HG02763 (cell line): ENCODE measurements at regions not wholly inside any gene's neighbourhood (a gene's known extent, or its start where the extent isn't known, plus 50 kb on each side); places are given as distances from the start of the nearest gene placed in this dataset.

ENCODE experiments used
- ATAC-seq: cut with Tn5 transposase; IDR thresholded peaks from one replicate; pipeline ENCODE4 v1.9.1; 2021; ENCODE audit warnings: mild to moderate bottlenecking, moderate library complexity; ENCODE audit not compliant: unreplicated experiment

DNA sequence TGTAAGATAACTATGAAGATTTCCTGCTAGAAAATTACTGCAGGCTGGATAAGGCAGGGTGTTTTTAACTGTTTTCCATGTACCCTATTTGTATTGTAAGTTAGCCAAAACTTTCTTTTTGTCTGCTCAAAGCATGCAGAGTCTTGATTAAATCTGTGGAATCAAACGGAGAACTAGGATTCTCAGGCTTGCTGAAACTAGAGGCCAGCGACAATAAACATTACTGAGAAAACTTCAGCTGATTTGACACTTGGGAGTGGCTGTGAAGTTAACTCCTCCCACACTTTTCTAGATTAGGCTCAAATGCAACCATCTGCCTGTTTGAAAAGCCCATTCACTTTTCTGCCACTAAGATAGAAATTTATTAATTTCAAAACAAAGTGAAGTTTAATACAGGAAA, 153.2 kb upstream of the FRMD4B start:
- no peak for ATAC-seq

DNA sequence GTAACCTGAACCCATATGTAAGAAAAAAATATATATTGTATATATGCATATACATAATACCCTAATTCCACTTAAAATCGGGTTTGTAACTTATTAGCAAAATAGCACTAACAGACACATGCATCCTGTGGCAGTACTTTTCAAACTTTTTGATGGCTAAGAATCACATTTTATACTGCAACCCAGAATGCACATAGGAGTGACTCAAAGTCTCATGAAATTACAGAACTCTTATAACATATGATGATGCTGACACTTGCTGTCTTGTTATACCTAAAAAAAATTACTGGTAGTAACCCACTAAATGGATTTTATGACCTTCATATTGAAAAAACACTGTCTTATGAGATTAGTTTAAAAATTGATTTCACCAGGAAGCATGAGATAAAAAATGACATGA, 152.4 kb upstream of the FRMD4B start:
- no peak for ATAC-seq

DNA sequence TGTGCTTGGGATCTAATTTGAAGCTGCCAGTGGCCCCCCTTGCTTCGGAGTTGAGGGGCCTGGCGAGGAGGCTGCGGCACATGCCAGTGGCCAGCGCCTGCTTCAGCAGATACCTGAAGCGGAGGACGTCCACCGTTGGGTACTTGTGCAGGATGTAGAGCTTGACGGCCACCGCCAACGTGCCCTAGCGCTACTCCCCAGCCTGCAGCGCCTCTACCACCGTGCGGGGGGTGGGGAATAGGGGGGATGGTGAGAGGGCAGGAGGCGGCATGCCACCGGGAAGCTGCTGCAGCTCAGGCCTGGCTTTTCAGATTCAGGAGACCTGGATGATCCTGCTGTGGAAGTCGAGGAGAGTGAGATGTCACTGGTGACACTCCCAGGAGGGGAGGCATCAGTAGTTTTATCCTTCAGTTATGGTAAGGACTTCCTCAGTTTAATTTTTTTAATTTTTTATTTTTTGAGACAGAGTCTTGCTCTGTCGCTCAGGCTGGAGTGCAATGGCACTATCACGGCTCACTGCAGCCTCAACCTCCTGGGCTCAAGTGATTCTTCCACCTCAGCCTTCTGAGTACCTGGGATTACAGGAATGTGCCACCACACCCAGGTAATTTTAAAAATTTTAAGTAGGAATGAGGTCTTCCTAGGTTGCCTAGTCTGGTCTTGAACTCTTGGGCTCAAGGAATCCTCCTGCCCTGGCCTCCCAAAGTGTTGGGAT, 150.6 kb upstream of the FRMD4B start:
- ATAC-seq: no peak

DNA sequence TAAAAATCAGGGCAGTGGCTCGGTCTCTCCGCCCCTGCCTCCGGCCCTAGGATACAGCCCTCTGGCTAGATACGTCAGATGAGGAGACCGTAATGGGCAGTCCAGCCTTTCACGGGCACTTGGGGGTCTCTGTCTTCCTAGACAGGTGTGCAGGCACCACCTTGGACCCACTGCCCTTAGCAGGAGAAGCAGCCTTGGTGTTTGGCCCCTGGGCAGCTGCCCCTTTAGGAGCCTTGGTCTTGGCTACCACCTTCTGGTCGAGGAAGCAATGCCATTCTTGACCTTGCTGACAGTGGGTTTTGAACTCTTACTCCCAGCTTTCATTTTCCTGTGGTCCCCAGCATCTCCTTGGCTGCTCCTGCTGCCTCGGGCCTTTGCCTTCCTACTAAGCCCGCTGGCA, 149.7 kb upstream of the FRMD4B start:
- no peak for ATAC-seq

DNA sequence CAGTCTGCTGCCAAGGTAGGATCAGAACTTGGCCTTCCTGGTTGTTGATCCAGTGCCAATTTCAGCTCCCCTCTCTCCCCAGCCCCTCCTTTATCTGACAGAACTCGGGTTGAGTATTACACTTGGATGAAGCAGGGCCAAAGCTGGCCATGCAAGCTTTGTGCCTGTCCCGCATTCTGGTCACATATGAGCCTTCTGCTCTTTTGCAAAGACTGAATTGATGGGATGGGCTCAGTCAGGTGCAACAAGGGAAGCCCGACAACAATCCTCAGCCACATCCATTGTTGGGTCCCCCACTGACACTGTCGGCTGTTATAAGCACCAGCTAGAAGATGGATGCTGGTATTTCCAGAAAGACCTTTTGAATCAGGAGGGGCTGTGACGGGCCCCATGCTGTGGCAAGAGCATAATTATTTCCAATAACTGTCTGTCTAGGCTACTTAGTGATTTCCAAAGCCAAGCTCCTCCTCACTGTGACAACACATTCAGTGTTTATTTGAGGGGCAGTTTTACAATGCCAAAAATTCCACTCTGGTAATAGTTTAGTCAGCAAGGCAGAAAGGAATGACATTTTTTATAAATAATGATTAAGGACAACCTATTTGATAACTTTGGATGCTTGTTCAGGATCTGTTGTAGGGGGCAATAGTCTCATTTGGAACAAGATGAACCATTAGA, 146.8 kb upstream of the FRMD4B start:
- ATAC-seq: no peak

DNA sequence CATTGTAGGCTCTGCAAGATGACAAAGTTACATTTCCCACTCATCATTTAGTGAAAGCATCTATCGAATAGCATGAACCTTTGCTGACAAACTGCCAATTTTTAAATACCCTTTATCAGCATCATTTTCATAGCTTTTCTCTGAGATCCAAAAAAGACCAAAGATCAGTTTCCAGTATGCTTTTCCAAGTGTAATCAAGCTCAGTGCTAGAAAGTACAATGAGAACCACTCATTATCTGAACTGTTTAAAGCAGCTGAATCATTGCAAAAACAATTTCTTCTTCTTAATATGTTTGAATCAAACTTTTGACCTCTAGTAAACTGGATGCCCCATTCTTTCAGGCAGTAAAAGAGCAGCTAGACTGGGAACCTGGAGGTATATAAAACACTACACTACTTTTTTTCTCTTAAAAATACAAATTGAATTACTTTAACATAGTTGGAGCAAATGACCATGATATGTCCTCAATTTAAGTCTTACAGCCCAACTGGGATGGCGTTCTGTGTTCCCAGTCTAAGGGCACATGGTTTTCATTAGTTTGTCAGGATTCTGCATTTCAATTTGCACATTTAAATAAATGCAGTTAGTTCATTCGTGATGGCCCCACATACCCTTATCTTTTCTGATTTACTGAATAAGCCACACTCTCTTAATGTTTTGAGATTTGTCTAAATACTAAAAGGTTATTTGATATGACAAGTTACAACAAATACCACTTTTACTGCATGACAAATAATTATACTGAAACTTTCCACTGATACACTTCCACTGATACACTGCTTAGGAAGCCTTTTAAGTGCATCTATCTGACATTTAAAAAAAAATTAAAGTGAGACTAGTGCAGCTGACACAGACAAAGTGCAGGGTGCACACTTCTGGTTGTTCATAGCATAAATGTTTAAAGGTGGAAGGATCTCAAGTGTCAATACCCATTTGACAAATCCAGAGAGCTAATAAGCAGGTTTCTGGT, 146.0 kb upstream of the FRMD4B start:
- ATAC-seq: no peak

DNA sequence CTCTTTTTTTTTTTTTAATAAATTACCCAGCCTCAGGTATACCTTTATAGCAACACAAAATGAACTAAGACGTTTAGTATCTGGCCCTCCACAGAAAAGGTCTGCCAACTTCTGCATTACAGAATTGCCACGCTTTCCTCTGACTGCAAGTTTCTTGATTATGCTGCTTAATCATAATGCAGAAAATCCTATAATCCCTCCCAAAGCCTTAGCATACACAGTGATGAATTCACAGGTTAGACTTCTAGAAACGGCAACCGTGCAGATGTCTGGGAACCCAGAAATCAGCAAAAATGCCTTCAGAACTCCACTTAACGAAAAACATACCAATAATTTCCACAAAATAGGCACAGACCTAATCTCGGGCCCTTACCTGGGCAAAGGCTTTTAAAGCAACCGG, 144.7 kb upstream of the FRMD4B start:
- ATAC-seq: no peak

DNA sequence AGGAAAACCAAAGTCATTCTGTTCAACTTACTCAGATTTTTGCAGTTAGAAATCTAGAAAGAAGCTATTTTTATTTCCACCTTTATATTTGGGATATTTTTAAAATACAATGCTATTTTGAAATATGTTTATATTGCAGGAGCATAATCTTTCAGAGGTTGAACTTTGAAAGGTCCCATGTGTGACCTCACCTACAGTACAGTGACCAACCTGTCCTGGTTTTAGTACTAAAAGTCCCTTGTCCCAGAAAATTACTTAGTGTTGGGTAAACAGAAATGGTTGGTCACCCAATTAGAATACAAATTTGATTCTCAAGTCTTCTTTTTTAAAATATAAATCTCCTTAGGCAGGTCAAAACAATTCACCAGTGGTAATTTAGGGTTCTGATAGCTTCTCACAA, 141.6 kb upstream of the FRMD4B start:
- ATAC-seq: no peak

DNA sequence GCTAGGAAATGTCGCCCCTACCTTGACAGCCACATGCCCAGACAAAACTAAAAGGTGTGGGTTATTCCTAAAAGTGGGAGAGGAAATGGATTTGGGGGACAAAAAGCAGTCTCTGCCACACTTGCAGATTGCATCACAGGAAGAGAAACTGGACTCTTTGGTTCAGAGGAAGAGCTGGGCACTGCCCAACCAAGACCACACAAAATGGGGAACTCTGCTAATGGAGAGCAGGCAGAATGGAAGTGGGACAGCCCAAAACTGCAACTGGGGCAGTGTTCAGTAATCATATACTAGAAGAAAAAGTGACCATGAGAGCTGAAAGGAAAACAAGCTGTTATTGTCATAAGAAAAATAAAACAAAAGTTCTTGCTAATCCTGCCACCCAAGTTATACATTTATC, 138.9 kb upstream of the FRMD4B start:
- no peak for ATAC-seq

DNA sequence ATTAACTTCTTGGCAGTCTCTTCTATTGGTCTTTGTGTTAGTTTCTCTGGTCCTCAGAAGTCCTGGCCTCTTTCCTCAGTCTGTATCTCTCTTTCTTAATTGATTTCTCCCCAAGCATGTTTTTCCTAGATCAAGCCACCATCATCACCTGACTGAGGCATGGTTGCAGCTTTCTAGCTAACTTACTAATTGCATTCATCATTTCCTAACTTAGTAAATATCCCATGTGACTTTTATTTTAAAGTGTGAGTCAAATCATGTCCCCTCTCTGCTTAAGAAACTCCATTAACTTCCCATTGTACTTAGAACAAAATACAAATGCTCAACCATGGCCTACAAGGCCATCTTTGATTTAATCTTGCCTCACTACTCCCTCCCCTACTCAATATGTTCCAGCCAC, 135.4 kb upstream of the FRMD4B start:
- no peak for ATAC-seq

DNA sequence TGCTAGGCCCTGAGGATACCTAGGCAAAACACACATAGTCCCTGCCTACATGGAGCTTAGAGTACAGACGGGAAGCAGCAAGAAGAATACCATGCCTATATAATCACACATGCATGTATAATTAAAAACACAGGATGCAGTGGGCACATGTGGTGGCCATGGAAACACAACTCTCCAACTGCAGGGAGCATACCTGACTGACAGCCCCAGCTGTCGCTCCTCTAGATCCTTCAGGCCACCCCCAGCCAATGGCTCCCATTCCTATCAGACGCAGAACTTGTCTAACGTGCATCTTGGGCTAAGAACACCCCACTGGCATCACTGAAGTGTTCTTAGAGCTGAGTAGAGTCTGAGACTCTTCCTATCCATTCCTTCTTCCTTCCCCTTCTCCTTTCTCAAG, 125.5 kb upstream of the FRMD4B start:
- ATAC-seq: no peak

DNA sequence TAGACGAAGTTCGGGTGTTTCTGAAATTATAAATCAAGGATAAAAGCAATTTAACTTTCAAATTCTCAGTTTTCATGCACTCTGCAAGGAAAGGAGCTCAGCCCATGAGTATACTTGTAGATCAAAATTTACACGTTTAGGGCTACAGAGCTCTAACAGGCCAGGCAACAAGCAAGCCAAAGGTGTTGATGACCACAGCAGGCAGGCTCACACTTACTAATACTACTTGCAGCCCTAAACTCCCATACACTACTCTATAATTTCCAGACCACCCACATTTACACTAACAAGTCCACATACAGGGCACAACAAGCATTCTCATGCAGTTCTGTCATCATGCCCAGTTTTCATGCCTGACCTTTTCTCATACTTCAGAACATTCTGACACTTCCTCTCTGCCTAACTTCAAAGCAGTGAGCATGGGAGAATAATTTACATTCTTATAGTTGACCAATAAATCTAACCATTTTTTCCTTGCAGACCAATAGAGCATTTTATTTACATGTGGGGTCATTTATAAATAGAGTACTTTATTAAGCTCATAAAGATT, 124.7 kb upstream of the FRMD4B start:
- ATAC-seq: no peak

DNA sequence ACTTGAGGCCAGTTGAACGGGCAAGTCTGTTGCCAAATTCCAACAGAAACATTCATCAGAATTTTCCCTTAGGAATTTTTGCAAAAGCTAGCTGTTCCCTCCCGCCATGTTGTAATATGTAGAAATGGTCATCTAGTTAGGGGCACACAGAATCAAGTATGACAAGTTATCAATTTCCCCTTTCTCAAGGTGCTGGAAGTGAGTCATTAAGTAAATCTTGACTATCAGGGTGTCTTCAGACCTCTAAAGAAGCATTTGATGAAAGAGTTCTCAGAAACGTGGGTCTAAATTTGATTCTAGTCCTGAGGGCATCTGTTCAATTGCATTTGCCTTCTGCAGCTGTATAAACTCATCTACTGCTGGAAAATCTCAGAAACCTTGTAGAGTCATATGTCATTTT, 123.4 kb upstream of the FRMD4B start:
- no peak for ATAC-seq

DNA sequence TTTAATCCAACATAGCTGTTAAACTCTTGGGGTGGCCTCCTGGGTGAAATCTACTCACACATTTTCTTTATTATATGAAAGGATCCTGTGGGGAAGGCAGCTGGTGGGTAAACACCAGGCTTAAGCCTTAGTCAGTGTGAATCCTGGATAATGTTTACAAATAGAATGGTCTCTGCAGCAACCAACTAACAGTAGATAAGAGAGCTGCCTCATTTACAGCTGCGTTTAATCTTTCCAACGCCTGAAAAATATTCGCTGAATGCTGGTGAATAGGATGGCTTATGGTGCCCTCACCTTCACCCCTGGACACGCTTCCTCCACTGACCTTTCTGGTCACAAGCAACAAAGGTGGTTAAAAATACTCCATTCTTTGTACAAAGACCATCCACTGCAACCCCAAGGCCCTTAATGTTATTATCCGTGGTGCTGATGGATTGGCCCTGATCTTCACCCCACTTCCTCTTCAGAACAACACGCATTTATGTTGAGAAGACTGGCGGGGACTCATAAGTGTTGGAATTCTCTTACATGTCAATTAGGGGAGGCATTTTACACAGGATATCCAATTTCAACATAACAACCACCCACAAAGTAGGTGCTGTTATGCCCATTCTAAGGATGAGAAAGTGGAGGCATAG, 120.0 kb upstream of the FRMD4B start:
- no peak for ATAC-seq

DNA sequence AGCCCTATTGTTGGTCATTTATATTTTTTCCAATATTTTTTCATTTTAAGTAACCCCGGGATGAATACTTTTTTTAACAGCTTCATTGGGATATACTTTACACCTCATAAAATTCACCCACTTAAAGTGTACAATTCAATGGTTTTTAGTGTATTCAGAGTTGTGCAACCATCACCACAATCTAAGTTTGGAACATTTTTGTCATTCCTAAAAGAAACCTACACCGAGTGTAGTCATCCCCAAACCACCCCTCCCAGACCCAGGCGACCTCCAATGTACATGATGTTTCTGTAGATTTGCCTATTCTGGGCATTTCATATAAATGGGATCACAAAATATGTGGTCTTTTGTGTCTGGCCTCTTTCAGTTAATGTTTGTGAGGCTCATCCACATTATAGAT, 118.3 kb upstream of the FRMD4B start:
- no peak for ATAC-seq

DNA sequence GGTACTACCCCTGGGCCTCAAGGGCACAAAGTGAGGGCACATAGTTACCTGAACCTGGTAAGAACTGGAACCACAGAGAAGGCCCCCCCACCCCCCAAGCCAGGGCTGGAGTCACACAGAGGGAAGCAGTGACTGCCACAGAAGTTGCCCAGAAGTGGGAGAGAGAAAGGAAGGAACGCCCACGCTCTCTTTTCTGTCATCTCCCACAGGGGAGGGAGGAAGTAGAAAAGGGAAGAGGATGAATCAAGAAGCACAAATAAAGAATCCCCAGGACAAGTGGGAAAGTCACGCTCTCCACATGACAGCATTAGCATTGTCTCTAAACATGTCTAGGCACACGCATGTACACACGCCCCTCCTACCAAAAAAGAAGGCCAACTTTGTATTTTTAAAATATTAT, 114.7 kb upstream of the FRMD4B start:
- no peak for ATAC-seq

DNA sequence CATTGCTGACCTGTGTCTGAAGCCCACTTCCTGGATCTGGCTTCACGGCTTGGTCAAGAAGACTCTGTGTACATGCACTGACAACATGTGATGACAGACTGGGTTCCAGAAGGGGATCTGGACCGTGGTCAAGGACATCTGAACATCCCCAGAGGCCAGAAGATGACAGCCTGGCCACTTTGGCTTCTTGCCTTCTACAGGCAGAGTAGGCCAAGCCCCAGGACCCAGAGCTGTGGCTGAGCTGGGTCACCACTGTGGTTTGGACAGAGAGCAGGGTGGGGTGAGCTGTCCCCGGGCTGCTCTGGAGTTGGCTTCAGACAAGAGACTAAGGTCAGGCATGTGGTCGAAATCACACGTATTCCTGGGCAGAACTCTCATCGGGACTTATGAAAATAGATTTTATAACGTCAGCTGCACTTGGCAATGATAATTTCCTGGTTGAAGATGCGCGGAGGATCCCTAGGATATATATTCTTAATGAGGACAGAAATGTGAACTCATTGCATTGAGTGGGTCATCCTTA, 114.1 kb upstream of the FRMD4B start:
- no peak for ATAC-seq

DNA sequence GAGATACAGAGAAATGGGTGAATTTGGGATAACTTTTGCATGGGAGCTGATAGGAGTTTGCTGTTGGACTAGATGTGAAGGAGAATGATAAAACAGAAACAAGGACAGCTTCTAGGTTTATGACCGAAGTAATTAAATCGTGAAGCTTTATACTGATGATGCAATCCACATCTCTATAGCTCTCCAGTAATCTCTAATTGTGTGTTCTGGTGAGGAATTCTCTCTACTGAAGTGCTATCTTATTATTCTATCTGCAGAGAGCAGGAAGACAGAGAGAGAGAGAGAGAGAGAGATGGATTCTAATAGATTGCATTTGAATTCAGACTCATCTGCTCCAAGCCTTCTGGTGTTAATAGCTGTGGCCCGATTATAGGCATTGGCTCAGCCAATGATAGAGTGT, 113.5 kb upstream of the FRMD4B start:
- ATAC-seq: no peak

DNA sequence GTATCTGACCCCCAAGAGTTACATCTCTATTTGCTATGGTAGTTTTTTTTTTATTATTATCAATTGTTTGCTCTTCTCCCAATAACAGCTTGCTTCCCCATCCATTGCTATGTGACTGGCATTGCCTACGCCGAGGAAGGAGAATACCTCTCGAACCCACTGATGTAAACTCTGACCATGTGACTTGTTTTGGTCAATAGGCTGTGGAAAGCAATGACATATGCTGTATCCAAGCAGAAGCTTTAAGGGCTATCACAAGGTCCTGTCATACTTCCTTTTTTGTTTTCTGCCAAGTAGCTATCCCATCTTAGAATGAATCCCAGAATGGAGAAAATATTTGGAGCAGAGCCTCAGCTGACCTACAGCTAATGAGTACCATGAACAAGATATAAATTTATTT, 111.0 kb upstream of the FRMD4B start:
- ATAC-seq: no peak

DNA sequence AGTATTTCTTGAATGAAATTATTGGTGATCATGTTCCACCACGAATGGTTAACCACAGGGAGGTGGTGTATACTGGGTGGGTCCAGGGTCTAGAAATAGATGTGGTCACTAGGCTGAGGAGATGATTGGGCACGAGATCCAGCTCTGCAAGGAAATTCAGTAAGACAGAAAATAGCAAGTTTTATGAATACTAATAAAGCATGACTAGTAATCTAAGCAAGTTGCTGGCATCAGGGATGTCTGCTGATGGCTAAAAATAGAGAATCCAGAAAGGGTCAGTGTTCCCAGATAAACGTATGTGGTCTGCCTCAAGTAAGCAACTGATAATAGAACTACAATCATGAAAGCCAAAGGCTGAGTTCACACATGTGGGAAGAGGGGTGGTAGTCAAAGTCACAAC, 108.3 kb upstream of the FRMD4B start:
- no peak for ATAC-seq

DNA sequence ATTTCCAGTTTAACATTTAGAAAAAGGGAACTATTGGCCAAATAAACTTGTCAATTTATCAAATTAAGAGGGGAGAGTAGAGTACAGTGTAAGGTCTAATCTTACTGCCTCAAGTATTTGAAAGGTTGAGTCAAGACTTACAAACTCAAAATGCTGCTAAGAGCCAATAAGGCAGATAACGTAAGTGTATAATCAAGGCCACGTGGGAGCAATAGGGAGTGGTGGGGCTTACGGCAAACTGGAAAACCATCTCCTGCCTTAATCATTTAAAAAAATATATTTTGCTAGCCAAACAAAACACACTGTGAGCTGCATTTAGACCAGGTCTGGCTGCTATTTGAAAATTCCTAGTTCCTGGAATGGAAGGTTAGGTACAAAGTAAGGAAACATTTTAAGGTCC, 107.3 kb upstream of the FRMD4B start:
- no peak for ATAC-seq
